Transverse colon (tissue), 3 donors: ENCODE measurements at regions not wholly inside any gene's neighbourhood (a gene's known extent, or its start where the extent isn't known, plus 50 kb on each side); places are given as distances from the start of the nearest gene placed in this dataset.

Source experiments
- CTCF ChIP-seq, 5 experiments: fragments of 200-600 bp in 3 of 5; fragments of 450-650 bp in 2 of 5; sonication (generic) in 3 of 5; IDR thresholded peaks; 1 replicate in 2 of 5; 2 replicates in 3 of 5; pipeline ENCODE4 v1.5.1; 2016 to 2017; ENCODE audit warnings: antibody characterized with exemption in 5 of 5, inconsistent platforms in 3 of 5, mild to moderate bottlenecking in 2 of 5, moderate library complexity in 1 of 5
- POLR2A ChIP-seq: fragments of 450-650 bp; IDR thresholded peaks from one replicate; pipeline ENCODE4 v1.6.1; 2016; ENCODE audit warnings: antibody characterized with exemption, mild to moderate bottlenecking, moderate library complexity

GRCh38 chr16:80107900-80108299 lies 432.9 kb upstream of the DYNLRB2 start:
- TF ChIP-seq CTCF (IDR thresholded peaks at IDR 0.05) (no peak), POLR2A (no peak)
